22Rv1 (cell line): ENCODE measurements at regions not wholly inside any gene's neighbourhood (a gene's known extent, or its start where the extent isn't known, plus 50 kb on each side); places are given as distances from the start of the nearest gene placed in this dataset.

Experiments
- CTCF ChIP-seq: fragments of 450-650 bp; IDR thresholded peaks from 2 replicates; pipeline ENCODE4 v1.5.1; 2017; ENCODE audit warnings: mild to moderate bottlenecking
- ZFX ChIP-seq: fragments of 450-650 bp; IDR thresholded peaks from 2 replicates; pipeline ENCODE4 v1.6.1; 2017; ENCODE audit warnings: antibody characterized with exemption, borderline replicate concordance

- no peak for TF ChIP-seq CTCF
- TF ChIP-seq ZFX: no peak
These were observed 503.5 kb downstream of the HAPSTR1 start for GRCh38 chr16:9594946-9595345.
